ENCODE measurements at regions not wholly inside any gene's neighbourhood (a gene's known extent, or its start where the extent isn't known, plus 50 kb on each side); places are given as distances from the start of the nearest gene placed in this dataset.
A peak's percentile ranks its signal among the peaks of the same experiment; 100 is the strongest.
"Not testable (repeated sequence)": the region's sequence is repeated elsewhere in the genome, so short reads cannot be mapped to it uniquely, and the experiment has no call there.

DNA sequence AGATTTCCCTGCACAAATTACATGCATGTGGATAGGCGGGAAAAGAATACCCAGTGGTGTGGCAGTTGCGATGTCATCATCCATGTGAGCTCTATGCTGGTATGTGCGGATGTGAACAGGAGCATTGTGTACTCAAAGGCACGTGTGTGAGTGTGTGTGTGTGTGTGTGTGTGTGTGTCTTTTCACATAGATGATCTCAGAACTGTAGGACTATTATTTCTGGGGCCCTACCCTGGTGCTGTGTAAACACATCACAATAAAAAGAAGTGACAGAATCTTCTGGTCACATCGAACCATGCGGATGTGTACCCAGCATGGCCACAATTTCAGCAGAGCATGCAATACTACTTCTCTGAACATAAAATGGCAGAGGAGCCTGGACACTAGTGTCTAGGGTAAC, 624.8 kb downstream of the MID1IP1 start:
- no peak overlapping the region for H3K27ac Mint-ChIP-seq
- no peaks in the 10 kb centered on the region for H3K27me3 Mint-ChIP-seq (ENCODE audit: insufficient read depth)
- H3K4me1 Mint-ChIP-seq (ENCODE audit: low read depth): no peaks in the 10 kb centered on the region; the same call in 1 of the 2 replicates

DNA sequence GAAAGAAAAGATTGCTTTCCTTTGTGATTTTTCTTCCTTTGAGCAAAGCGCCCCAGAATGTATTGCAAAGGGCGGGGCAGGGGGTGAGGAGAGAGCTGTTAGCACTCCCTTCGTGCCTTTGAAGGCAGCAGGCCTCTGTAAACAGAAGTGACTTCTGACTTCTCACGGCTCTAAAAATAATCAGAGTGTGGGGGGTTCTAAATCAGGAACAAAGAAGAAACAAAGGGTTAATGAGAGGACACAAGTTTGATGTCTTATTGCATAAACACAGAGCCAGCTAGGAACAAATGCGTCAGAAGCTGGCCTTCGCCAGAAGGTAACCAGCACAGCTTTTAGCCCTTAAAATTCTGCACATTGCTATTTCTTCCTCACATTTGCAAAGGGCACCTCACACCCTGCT, 626.2 kb downstream of the MID1IP1 start:
- Mint-ChIP-seq H3K36me3 (ENCODE audit: low read depth) (no peaks in the 10 kb centered on the region), H3K4me1 (ENCODE audit: low read depth) (no peaks in the 10 kb centered on the region; the same call in 1 of the 2 replicates), H3K9me3 (no peaks in the 10 kb centered on the region), H3K4me3 (no peak overlapping the region), H3K27ac (peak overlapping the region; percentile 67; the same call in 1 of the 2 replicates), H3K27me3 (ENCODE audit: insufficient read depth) (no peaks in the 10 kb centered on the region; the same call in 1 of the 2 replicates)
- TF ChIP-seq, protein P1, sequence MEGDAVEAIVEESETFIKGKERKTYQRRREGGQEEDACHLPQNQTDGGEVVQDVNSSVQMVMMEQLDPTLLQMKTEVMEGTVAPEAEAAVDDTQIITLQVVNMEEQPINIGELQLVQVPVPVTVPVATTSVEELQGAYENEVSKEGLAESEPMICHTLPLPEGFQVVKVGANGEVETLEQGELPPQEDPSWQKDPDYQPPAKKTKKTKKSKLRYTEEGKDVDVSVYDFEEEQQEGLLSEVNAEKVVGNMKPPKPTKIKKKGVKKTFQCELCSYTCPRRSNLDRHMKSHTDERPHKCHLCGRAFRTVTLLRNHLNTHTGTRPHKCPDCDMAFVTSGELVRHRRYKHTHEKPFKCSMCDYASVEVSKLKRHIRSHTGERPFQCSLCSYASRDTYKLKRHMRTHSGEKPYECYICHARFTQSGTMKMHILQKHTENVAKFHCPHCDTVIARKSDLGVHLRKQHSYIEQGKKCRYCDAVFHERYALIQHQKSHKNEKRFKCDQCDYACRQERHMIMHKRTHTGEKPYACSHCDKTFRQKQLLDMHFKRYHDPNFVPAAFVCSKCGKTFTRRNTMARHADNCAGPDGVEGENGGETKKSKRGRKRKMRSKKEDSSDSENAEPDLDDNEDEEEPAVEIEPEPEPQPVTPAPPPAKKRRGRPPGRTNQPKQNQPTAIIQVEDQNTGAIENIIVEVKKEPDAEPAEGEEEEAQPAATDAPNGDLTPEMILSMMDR (IDR thresholded peaks at IDR 0.05): no peak
- no peak for DNase-seq

More for the DNA sequence above, 624.8 kb downstream of the MID1IP1 start:
- DNase-seq: no peak
- Mint-ChIP-seq H3K9me3 (no peaks in the 10 kb centered on the region), H3K36me3 (ENCODE audit: low read depth) (no peaks in the 10 kb centered on the region), H3K4me3 (no peak overlapping the region)
- TF ChIP-seq, protein P1 (IDR thresholded peaks at IDR 0.05): no peak

DNA sequence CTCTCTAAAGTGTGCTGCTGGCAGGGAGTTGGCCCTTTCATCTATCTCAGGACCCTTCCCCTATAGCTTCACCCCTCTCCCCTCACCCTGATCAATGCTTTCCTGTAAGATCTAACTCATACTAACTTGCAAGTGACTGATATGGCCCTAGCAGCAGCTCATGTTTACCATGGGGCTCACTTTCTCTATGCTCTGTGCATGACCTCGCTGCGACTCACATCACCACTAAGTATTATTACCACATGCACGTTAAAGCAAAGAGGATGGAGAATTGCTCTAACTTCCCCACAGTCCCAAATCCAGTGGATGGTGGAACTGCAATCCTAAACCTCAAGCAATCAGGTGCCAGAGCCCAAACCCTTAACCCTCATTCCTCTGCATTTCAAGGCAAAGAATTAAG, 626.6 kb downstream of the MID1IP1 start:
- H3K36me3 Mint-ChIP-seq (ENCODE audit: low read depth): no peaks in the 10 kb centered on the region

DNA sequence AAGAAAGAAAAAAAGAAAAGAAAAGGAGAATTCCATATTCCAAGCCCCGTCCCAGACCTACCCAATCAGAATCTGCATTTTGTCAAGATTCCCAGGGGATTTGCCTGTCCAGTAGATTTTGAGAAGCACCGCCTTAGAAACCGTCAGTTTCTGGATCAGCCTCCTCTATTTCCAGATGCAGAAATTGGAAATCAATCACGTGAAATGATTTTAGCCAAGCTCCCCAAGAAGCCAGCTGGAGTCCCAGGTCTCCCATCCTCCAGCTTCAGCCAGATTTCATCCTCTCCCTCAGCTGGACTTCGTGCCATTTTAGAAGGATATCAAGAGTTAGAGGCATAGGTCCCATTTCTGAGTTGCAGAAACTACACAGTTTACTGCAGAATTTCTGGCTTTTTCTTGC, 629.3 kb downstream of the MID1IP1 start:
- H3K4me3 Mint-ChIP-seq: no peak overlapping the region

More for the DNA sequence above, 626.6 kb downstream of the MID1IP1 start:
- H3K27me3 Mint-ChIP-seq (ENCODE audit: insufficient read depth): peaks cover 1% of the 10 kb centered on the region; the same call in 1 of the 2 replicates
- H3K4me1 Mint-ChIP-seq (ENCODE audit: low read depth): no peaks in the 10 kb centered on the region; the same call in 1 of the 2 replicates
- H3K4me3 Mint-ChIP-seq: no peak overlapping the region
- H3K27ac Mint-ChIP-seq: peak overlapping the region; percentile 67; the same call in 1 of the 2 replicates
- TF ChIP-seq, protein P1 (IDR thresholded peaks at IDR 0.05): no peak
- peak; percentile 31 for DNase-seq
- no peaks in the 10 kb centered on the region for H3K9me3 Mint-ChIP-seq

DNA sequence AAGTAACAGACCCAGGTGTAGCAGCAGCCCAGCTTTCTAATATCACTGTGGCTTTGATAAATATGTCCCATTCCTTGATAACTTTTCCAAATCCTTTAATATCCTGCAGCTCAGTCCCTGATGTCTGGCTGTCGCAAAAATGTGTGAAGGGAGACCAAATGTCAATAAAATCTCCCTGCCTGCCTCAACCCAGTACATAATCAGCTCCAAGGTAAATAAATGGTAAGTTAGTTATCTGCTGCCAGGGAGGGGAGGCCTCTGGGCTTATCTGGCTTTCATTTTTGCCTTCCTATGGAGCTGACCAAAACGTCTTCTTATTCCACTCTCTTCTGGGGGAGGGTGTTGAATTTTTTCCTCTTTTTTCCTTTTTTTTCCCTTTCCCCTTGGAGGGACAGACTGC, 630.6 kb downstream of the MID1IP1 start:
- no peak overlapping the region for H3K27ac Mint-ChIP-seq
- no peaks in the 10 kb centered on the region for H3K9me3 Mint-ChIP-seq
- H3K27me3 Mint-ChIP-seq (ENCODE audit: insufficient read depth): peaks cover 5% of the 10 kb centered on the region; the same call in 1 of the 2 replicates
- H3K4me1 Mint-ChIP-seq (ENCODE audit: low read depth): no peaks in the 10 kb centered on the region; the same call in 1 of the 2 replicates
- TF ChIP-seq, protein P1 (IDR thresholded peaks at IDR 0.05): no peak
- DNase-seq: no peak
- no peaks in the 10 kb centered on the region for H3K36me3 Mint-ChIP-seq (ENCODE audit: low read depth)
- no peak overlapping the region for H3K4me3 Mint-ChIP-seq

More for the DNA sequence above, 629.3 kb downstream of the MID1IP1 start:
- H3K27me3 Mint-ChIP-seq (ENCODE audit: insufficient read depth): peaks cover 5% of the 10 kb centered on the region; the same call in 1 of the 2 replicates
- DNase-seq: no peak
- H3K27ac Mint-ChIP-seq: no peak overlapping the region
- H3K4me1 Mint-ChIP-seq (ENCODE audit: low read depth): no peaks in the 10 kb centered on the region; the same call in 1 of the 2 replicates
- H3K9me3 Mint-ChIP-seq: no peaks in the 10 kb centered on the region
- TF ChIP-seq, protein P1 (IDR thresholded peaks at IDR 0.05): no peak
- no peaks in the 10 kb centered on the region for H3K36me3 Mint-ChIP-seq (ENCODE audit: low read depth)

DNA sequence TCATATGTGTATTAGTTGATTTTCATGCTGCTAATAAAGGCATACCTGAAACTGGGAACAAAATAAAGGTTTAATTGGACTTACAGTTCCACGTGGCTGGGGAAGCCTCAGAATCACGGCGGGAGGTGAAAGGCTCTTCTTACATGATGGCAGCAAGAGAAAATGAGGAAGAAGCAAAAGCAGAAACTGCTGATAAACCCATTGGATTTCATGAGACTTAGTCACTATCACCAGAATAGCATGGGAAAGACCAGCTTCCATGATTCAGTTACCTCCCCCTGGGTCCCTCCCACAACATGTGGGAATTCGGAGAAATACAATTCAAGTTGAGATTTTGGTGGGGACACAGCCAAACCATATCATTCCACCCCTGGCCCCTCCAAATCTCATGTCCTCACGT, 633.4 kb downstream of the MID1IP1 start:
- not testable (repeated sequence) for DNase-seq; H3K4me3 Mint-ChIP-seq; H3K4me1 Mint-ChIP-seq (ENCODE audit: low read depth); H3K9me3 Mint-ChIP-seq; H3K27ac Mint-ChIP-seq; H3K36me3 Mint-ChIP-seq (ENCODE audit: low read depth); H3K27me3 Mint-ChIP-seq (ENCODE audit: insufficient read depth)

DNA sequence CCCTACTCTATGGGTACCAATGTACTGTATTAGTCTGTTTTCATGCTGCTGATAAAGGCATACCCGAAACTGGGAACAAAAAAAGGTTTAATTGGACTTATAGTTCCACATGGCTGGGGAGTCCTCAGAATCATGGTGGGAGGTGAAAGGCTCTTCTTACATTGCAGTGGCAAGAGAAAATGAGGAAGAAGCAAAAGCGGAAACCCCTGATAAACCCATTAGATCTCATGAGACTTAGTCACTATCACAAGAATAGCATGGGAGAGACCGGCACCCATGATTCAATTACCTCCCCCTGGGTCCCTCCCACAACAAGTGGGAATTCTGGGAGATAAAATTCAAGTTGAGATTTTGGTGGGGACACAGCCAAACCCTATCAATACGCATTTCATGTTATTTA, 635.3 kb downstream of the MID1IP1 start:
- not testable (repeated sequence) for H3K27me3 Mint-ChIP-seq (ENCODE audit: insufficient read depth); H3K9me3 Mint-ChIP-seq; H3K36me3 Mint-ChIP-seq (ENCODE audit: low read depth); H3K4me1 Mint-ChIP-seq (ENCODE audit: low read depth); DNase-seq; H3K4me3 Mint-ChIP-seq; H3K27ac Mint-ChIP-seq

All from HFFc6 (cell line).